HG02763 (cell line): ENCODE measurements at regions not wholly inside any gene's neighbourhood (a gene's known extent, or its start where the extent isn't known, plus 50 kb on each side); places are given as distances from the start of the nearest gene placed in this dataset.
"Not testable (repeated sequence)": the region's sequence is repeated elsewhere in the genome, so short reads cannot be mapped to it uniquely, and the experiment has no call there.

Experiments
- ATAC-seq: cut with Tn5 transposase; IDR thresholded peaks from one replicate; pipeline ENCODE4 v1.9.1; 2021; ENCODE audit warnings: mild to moderate bottlenecking, moderate library complexity; ENCODE audit not compliant: unreplicated experiment

- ATAC-seq, result no peak
These were observed 478.2 kb upstream of the RGS6 start for GRCh38 chr14:71454010-71454409.

GRCh38 chr14:71454513-71455332, 477.5 kb upstream of the RGS6 start:
- no peak for ATAC-seq

GRCh38 chr14:71460091-71460490, 472.1 kb upstream of the RGS6 start:
- no peak for ATAC-seq

GRCh38 chr14:71461617-71462016, 470.6 kb upstream of the RGS6 start:
- ATAC-seq, result not testable (repeated sequence)

GRCh38 chr14:71463807-71464206, 468.4 kb upstream of the RGS6 start:
- no peak for ATAC-seq

- no peak for ATAC-seq
These were observed 467.4 kb upstream of the RGS6 start for GRCh38 chr14:71464840-71465239.

- no peak for ATAC-seq
These were observed 466.9 kb upstream of the RGS6 start for GRCh38 chr14:71465316-71465715.

GRCh38 chr14:71466251-71466650, 466.0 kb upstream of the RGS6 start:
- no peak for ATAC-seq

- ATAC-seq, result no peak
These were observed 465.3 kb upstream of the RGS6 start for GRCh38 chr14:71466946-71467345.

- no peak for ATAC-seq
These were observed 464.8 kb upstream of the RGS6 start for GRCh38 chr14:71467361-71467811.

- ATAC-seq, result no peak
These were observed 463.5 kb upstream of the RGS6 start for GRCh38 chr14:71468701-71469100.

GRCh38 chr14:71469643-71470335, 462.4 kb upstream of the RGS6 start:
- no peak for ATAC-seq

- no peak for ATAC-seq
These were observed 460.4 kb upstream of the RGS6 start for GRCh38 chr14:71471634-71472355.

- ATAC-seq, result peak; percentile 46
These were observed 459.6 kb upstream of the RGS6 start for GRCh38 chr14:71472356-71473340.

GRCh38 chr14:71473843-71474242, 458.4 kb upstream of the RGS6 start:
- ATAC-seq, result no peak

- no peak for ATAC-seq
These were observed 457.6 kb upstream of the RGS6 start for GRCh38 chr14:71474301-71475265.

GRCh38 chr14:71475916-71476315, 456.3 kb upstream of the RGS6 start:
- ATAC-seq, result no peak

GRCh38 chr14:71478542-71478941, 453.7 kb upstream of the RGS6 start:
- ATAC-seq, result no peak

- ATAC-seq, result no peak
These were observed 451.1 kb upstream of the RGS6 start for GRCh38 chr14:71481021-71481654.
